ENCODE measurements at regions not wholly inside any gene's neighbourhood (a gene's known extent, or its start where the extent isn't known, plus 50 kb on each side); places are given as distances from the start of the nearest gene placed in this dataset.

GRCh38 chr12:41881891-41882805, 262.5 kb downstream of the GXYLT1 start:
- no peak for DNase-seq
- no peaks in the 10 kb centered on the region for H3K27me3 ChIP-seq (ENCODE audit: insufficient read depth in 3 of 3, low read length in 2 of 3)
- WGBS, 3 donors, result 71 to 74% (median 73%) methylated on average over 5 of the region's 5 CpGs
- no peak for TF ChIP-seq CTCF (IDR thresholded peaks at IDR 0.05)
- no peaks in the 10 kb centered on the region for H3K36me3 ChIP-seq (ENCODE audit: insufficient read depth in 1 of 2, low read depth in 1 of 2)
- H3K4me3 ChIP-seq, result no peak overlapping the region
- H3K27ac ChIP-seq, result no peak overlapping the region
- intact Hi-C loops (cut with DNase I), result no loop called here
- no peaks in the 10 kb centered on the region for H3K4me1 ChIP-seq
- no peaks in the 10 kb centered on the region for H3K9me3 ChIP-seq
- no peak for ATAC-seq

GRCh38 chr12:41869432-41869831, 275.2 kb downstream of the GXYLT1 start:
- intact Hi-C loops (cut with DNase I), result no loop called here

GRCh38 chr12:41866878-41867430, 277.7 kb downstream of the GXYLT1 start:
- 72 to 85% (median 81%) methylated on average over 4 of the region's 4 CpGs for WGBS, 3 donors
- H3K9me3 ChIP-seq, result peaks cover 5% of the 10 kb centered on the region
- no peaks in the 10 kb centered on the region for H3K36me3 ChIP-seq (ENCODE audit: insufficient read depth in 1 of 2, low read depth in 1 of 2)
- DNase-seq (no peak), ATAC-seq (no peak)
- H3K4me3 ChIP-seq, result no peak overlapping the region
- H3K27ac ChIP-seq, result no peak overlapping the region
- H3K4me1 ChIP-seq, result no peaks in the 10 kb centered on the region
- no peaks in the 10 kb centered on the region for H3K27me3 ChIP-seq (ENCODE audit: insufficient read depth in 3 of 3, low read length in 2 of 3)
- intact Hi-C loops (cut with DNase I), result no loop called here
- no peak for TF ChIP-seq CTCF (IDR thresholded peaks at IDR 0.05)

More at GRCh38 chr12:41869432-41869831, 275.2 kb downstream of the GXYLT1 start:
- WGBS, 3 donors, result 66 to 70% (median 66%) methylated on average over 2 of the region's 2 CpGs
- H3K27ac ChIP-seq, result no peak overlapping the region
- ATAC-seq (no peak), DNase-seq (no peak)
- H3K36me3 ChIP-seq (ENCODE audit: insufficient read depth in 1 of 2, low read depth in 1 of 2), result no peaks in the 10 kb centered on the region
- no peak overlapping the region for H3K4me3 ChIP-seq
- no peaks in the 10 kb centered on the region for H3K27me3 ChIP-seq (ENCODE audit: insufficient read depth in 3 of 3, low read length in 2 of 3)
- no peaks in the 10 kb centered on the region for H3K4me1 ChIP-seq
- H3K9me3 ChIP-seq, result peaks cover 5% of the 10 kb centered on the region
- TF ChIP-seq CTCF (IDR thresholded peaks at IDR 0.05), result no peak

- ATAC-seq, result no peak
- WGBS, 3 donors, result 77 to 78% (median 78%) methylated on average over 3 of the region's 3 CpGs
- no peaks in the 10 kb centered on the region for H3K9me3 ChIP-seq
These were observed 288.4 kb downstream of the GXYLT1 start for GRCh38 chr12:41856228-41856627.

More at GRCh38 chr12:41856228-41856627, 288.4 kb downstream of the GXYLT1 start:
- Histone ChIP-seq H3K4me1 (no peaks in the 10 kb centered on the region), H3K27me3 (ENCODE audit: insufficient read depth in 3 of 3, low read length in 2 of 3) (no peaks in the 10 kb centered on the region), H3K27ac (no peak overlapping the region), H3K36me3 (ENCODE audit: insufficient read depth in 1 of 2, low read depth in 1 of 2) (no peaks in the 10 kb centered on the region), H3K4me3 (no peak overlapping the region)
- DNase-seq, result no peak
- no peak for TF ChIP-seq CTCF (IDR thresholded peaks at IDR 0.05)
- intact Hi-C loops (cut with DNase I), result no loop called here

All from psoas muscle (tissue), 7 donors.